Left forelimb (tissue), 1 donor: ENCODE measurements at regions not wholly inside any gene's neighbourhood (a gene's known extent, or its start where the extent isn't known, plus 50 kb on each side); places are given as distances from the start of the nearest gene placed in this dataset.

Source experiments
- DNase-seq: peaks from one replicate; pipeline ENCODE4 v3.0.0-alpha.2; 2018; ENCODE audit warnings: low spot score

- DNase-seq: peak; percentile 90
These were observed 53.7 kb upstream of the KDM4C start for GRCh38 chr9:6703898-6704639.

- no peak for DNase-seq
These were observed 55.1 kb upstream of the KDM4C start for GRCh38 chr9:6702707-6703106.

- no peak for DNase-seq
These were observed 50.6 kb upstream of the GLDC start for GRCh38 chr9:6696178-6696577.

GRCh38 chr9:6695121-6695814 is 49.7 kb upstream of the GLDC start:
- DNase-seq: no peak
